Neuronal stem cell (in vitro differentiated cells): ENCODE measurements at regions not wholly inside any gene's neighbourhood (a gene's known extent, or its start where the extent isn't known, plus 50 kb on each side); places are given as distances from the start of the nearest gene placed in this dataset.

Experiments
- DNase-seq: peaks from one replicate; pipeline ENCODE4 v3.0.0-alpha.2; 2013; ENCODE audit warnings: low spot score
- H2AFZ ChIP-seq: one replicate; pipeline ENCODE4 v1.6.1; 2013; ENCODE audit warnings: mild to moderate bottlenecking, low read length, inconsistent platforms
- H2AK5ac ChIP-seq: 2 replicates; pipeline ENCODE4 v1.6.1; 2013; ENCODE audit warnings: low read depth, mild to moderate bottlenecking, inconsistent platforms, low read length, moderate library complexity, mixed read lengths
- H2BK120ac ChIP-seq: 2 replicates; pipeline ENCODE4 v1.6.1; 2013; ENCODE audit warnings: low read depth, mild to moderate bottlenecking, inconsistent platforms, low read length, moderate library complexity, mixed read lengths
- H2BK12ac ChIP-seq: one replicate; pipeline ENCODE4 v1.6.1; 2013; ENCODE audit warnings: low read length, inconsistent platforms
- H2BK15ac ChIP-seq: 2 replicates; pipeline ENCODE4 v1.6.1; 2013; ENCODE audit warnings: mild to moderate bottlenecking, low read length, inconsistent platforms, mixed read lengths
- H2BK5ac ChIP-seq: one replicate; pipeline ENCODE4 v1.6.1; 2013; ENCODE audit warnings: inconsistent platforms, mild to moderate bottlenecking, low read length, moderate library complexity
- H3K14ac ChIP-seq: one replicate; pipeline ENCODE4 v1.6.1; 2013; ENCODE audit warnings: low read length, inconsistent platforms
- H3K18ac ChIP-seq: 2 replicates; pipeline ENCODE4 v1.6.1; 2013; ENCODE audit warnings: low read length, inconsistent platforms
- H3K23ac ChIP-seq: 2 replicates; pipeline ENCODE4 v1.6.1; 2013; ENCODE audit warnings: low read depth, mild to moderate bottlenecking, mixed read lengths, low read length, inconsistent platforms; ENCODE audit not compliant: poor library complexity
- H3K27ac ChIP-seq: replicated peaks from 3 replicates; pipeline ENCODE4 v1.5.1; 2013; ENCODE audit warnings: low read length, inconsistent platforms
- H3K27me3 ChIP-seq, 3 experiments: 2 replicates each; pipeline ENCODE4 v1.6.1; 2013; ENCODE audit warnings: low read length in 3 of 3, mild to moderate bottlenecking in 2 of 3, inconsistent platforms in 1 of 3, low read depth in 1 of 3, mixed read lengths in 1 of 3, moderate library complexity in 1 of 3; ENCODE audit not compliant: control insufficient read depth in 3 of 3, insufficient read depth in 3 of 3
- H3K36me3 ChIP-seq, 2 donors: replicated peaks in 1 of 2; 2 replicates each; pipeline ENCODE4 v1.6.1; 2013; ENCODE audit warnings: low read length in 2 of 2; ENCODE audit not compliant: control insufficient read depth in 2 of 2, insufficient read depth in 2 of 2
- H3K4ac ChIP-seq: 2 replicates; pipeline ENCODE4 v1.6.1; 2013; ENCODE audit warnings: inconsistent platforms, mild to moderate bottlenecking, low read length, moderate library complexity
- H3K4me1 ChIP-seq, 2 donors: 1 replicate in 1 of 2; 2 replicates in 1 of 2; pipeline ENCODE4 v1.6.1; 2013; ENCODE audit warnings: low read length in 2 of 2, low read depth in 1 of 2; ENCODE audit not compliant: control insufficient read depth in 2 of 2, insufficient read depth in 1 of 2
- H3K4me2 ChIP-seq: one replicate; pipeline ENCODE4 v1.6.1; 2013; ENCODE audit warnings: mild to moderate bottlenecking, low read length, inconsistent platforms; ENCODE audit not compliant: insufficient read depth, poor library complexity, severe bottlenecking
- H3K4me3 ChIP-seq, 2 donors: 2 replicates each; pipeline ENCODE4 v1.5.1; 2013; ENCODE audit warnings: low read length in 2 of 2, mild to moderate bottlenecking in 2 of 2, inconsistent platforms in 1 of 2, moderate library complexity in 1 of 2
- H3K79me1 ChIP-seq: one replicate; pipeline ENCODE4 v1.6.1; 2013; ENCODE audit warnings: low read depth, mild to moderate bottlenecking, inconsistent platforms, low read length, moderate library complexity
- H3K9ac ChIP-seq: one replicate; pipeline ENCODE4 v1.6.1; 2013; ENCODE audit warnings: mild to moderate bottlenecking, low read depth, low read length, inconsistent platforms; ENCODE audit not compliant: poor library complexity
- H3K9me3 ChIP-seq, 2 donors: replicated peaks in 1 of 2; 2 replicates each; pipeline versions ENCODE3 to v1.6.1; 2013; ENCODE audit warnings: low read length in 2 of 2, mild to moderate bottlenecking in 2 of 2, inconsistent platforms in 1 of 2, low read depth in 1 of 2, mixed read lengths in 1 of 2, moderate library complexity in 1 of 2; ENCODE audit not compliant: control insufficient read depth in 2 of 2, insufficient read depth in 1 of 2
- H4K8ac ChIP-seq: one replicate; pipeline ENCODE4 v1.6.1; 2013; ENCODE audit warnings: low read depth, mild to moderate bottlenecking, inconsistent platforms, low read length, moderate library complexity
- H4K91ac ChIP-seq: one replicate; pipeline ENCODE4 v1.6.1; 2013; ENCODE audit warnings: low read length, low read depth, mild to moderate bottlenecking, inconsistent platforms; ENCODE audit not compliant: poor library complexity
- WGBS, 2 donors: extraction: QIAGEN DNeasy Blood & Tissue Kit; methylation state at CpG; one replicate each; pipeline ENCODE4 v1.1.7; 2013; ENCODE audit warnings: missing lambda C conversion rate in 2 of 2, mixed read lengths in 1 of 2; ENCODE audit not compliant: insufficient read length in 2 of 2, insufficient replicate concordance in 1 of 2; ENCODE audit errors: extremely low coverage in 2 of 2; 5-methylcytosine and 5-hydroxymethylcytosine counted together

DNA sequence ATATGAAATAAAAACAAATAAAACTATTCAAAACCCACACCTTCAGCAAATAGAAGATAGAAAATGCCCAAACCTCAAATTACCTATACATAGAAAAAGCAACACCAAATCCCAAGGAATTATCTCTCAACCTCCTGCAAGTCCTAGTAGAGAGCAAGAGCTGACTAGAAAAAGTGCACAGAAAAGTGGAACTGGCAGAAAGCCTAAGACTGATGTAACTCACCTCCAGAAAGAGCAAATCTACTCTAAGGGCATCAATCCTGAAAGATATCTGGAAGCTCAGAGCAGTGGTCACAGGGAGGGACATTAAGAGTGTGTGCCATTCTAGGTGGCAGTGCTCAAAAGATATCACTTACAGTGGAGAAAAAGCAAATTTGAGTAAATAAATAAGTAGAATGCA, 62.1 kb upstream of the PLEKHG7 start:
- H4K91ac ChIP-seq = no peak overlapping the region
- no peak for DNase-seq
- H3K9ac ChIP-seq = no peak overlapping the region
- no peak overlapping the region for H3K27ac ChIP-seq
- no peak overlapping the region for H3K4me3 ChIP-seq
- H3K14ac ChIP-seq = no peak overlapping the region
- H2AK5ac ChIP-seq = no peak overlapping the region
- no peak overlapping the region for H3K4ac ChIP-seq
- H3K4me2 ChIP-seq = no peak overlapping the region
- no peak overlapping the region for H2AFZ ChIP-seq
- no peak overlapping the region for H2BK15ac ChIP-seq
- no peak overlapping the region for H2BK5ac ChIP-seq
- H4K8ac ChIP-seq = no peak overlapping the region
- no peaks in the 10 kb centered on the region for H3K9me3 ChIP-seq
- H3K79me1 ChIP-seq = no peaks in the 10 kb centered on the region
- no peak overlapping the region for H3K18ac ChIP-seq
- H2BK120ac ChIP-seq = no peak overlapping the region
- no peak overlapping the region for H2BK12ac ChIP-seq
- H3K4me1 ChIP-seq = no peaks in the 10 kb centered on the region
- H3K23ac ChIP-seq = no peak overlapping the region
- H3K27me3 ChIP-seq = no peaks in the 10 kb centered on the region
- no peaks in the 10 kb centered on the region for H3K36me3 ChIP-seq

DNA sequence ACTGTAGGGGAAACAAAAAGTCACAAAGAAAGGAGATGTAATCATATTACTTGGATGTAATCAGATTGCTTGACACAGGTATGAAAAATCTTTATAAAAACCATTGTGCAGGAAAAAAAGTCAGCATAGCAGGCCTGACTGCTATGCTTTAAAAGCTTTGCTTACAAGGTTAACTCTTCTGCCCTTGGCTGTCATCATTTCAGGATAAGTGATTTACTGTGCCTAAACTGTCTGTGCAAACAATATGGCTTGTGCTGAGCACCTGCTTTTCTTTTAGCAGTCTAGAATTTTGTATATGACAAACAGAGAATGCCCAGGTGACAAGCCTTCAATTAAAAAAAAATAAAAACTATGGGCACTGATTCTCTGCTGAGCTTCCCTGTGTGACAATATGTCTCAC, 63.8 kb upstream of the PLEKHG7 start:
- no peak for DNase-seq
- H3K27ac ChIP-seq = no peak overlapping the region
- no peaks in the 10 kb centered on the region for H3K4me1 ChIP-seq
- H3K14ac ChIP-seq = no peak overlapping the region
- no peak overlapping the region for H2AFZ ChIP-seq
- no peaks in the 10 kb centered on the region for H3K9me3 ChIP-seq
- H3K4me2 ChIP-seq = no peak overlapping the region
- no peaks in the 10 kb centered on the region for H3K27me3 ChIP-seq
- no peak overlapping the region for H2BK120ac ChIP-seq
- no peak overlapping the region for H3K9ac ChIP-seq
- H2BK5ac ChIP-seq = no peak overlapping the region
- H3K79me1 ChIP-seq = no peaks in the 10 kb centered on the region
- H4K8ac ChIP-seq = no peak overlapping the region
- H2BK15ac ChIP-seq = no peak overlapping the region
- no peak overlapping the region for H3K23ac ChIP-seq
- no peak overlapping the region for H2BK12ac ChIP-seq
- H4K91ac ChIP-seq = no peak overlapping the region
- no peak overlapping the region for H3K4me3 ChIP-seq
- no peak overlapping the region for H3K18ac ChIP-seq
- no peaks in the 10 kb centered on the region for H3K36me3 ChIP-seq
- no peak overlapping the region for H2AK5ac ChIP-seq
- no peak overlapping the region for H3K4ac ChIP-seq

DNA sequence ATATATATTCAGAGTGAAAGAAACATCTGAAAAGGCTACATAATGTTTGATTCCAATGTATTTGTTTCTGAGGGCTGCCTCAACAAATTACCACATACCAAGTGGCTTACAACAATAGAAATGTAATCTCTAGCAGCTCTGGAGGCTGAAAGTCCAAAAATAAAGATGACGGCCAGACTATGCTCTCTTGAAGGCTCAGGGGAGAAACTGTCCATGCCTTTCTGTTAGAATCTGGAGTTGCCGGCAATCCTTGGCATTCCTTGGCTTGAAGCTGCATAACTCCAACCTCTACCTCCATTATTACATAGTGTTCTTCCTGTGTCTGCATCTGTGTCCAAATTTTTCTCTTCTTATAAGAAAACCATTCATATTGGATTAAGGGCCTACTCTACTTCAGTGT, 68.1 kb upstream of the PLEKHG7 start:
- no peaks in the 10 kb centered on the region for H3K4me1 ChIP-seq
- H3K79me1 ChIP-seq = no peaks in the 10 kb centered on the region
- no peak overlapping the region for H2BK15ac ChIP-seq
- no peak overlapping the region for H3K27ac ChIP-seq
- H3K9ac ChIP-seq = no peak overlapping the region
- no peak overlapping the region for H4K91ac ChIP-seq
- H2BK5ac ChIP-seq = no peak overlapping the region
- DNase-seq = no peak
- no peaks in the 10 kb centered on the region for H3K36me3 ChIP-seq
- no peaks in the 10 kb centered on the region for H3K9me3 ChIP-seq
- no peak overlapping the region for H3K4ac ChIP-seq
- WGBS, 2 donors = no CpG with 5 or more reads among the region's 2 CpGs
- no peaks in the 10 kb centered on the region for H3K27me3 ChIP-seq
- no peak overlapping the region for H2BK120ac ChIP-seq
- H2AK5ac ChIP-seq = no peak overlapping the region
- H2BK12ac ChIP-seq = no peak overlapping the region
- H3K18ac ChIP-seq = no peak overlapping the region
- no peak overlapping the region for H3K4me2 ChIP-seq
- H4K8ac ChIP-seq = no peak overlapping the region
- no peak overlapping the region for H2AFZ ChIP-seq
- H3K14ac ChIP-seq = no peak overlapping the region
- no peak overlapping the region for H3K4me3 ChIP-seq
- H3K23ac ChIP-seq = no peak overlapping the region

DNA sequence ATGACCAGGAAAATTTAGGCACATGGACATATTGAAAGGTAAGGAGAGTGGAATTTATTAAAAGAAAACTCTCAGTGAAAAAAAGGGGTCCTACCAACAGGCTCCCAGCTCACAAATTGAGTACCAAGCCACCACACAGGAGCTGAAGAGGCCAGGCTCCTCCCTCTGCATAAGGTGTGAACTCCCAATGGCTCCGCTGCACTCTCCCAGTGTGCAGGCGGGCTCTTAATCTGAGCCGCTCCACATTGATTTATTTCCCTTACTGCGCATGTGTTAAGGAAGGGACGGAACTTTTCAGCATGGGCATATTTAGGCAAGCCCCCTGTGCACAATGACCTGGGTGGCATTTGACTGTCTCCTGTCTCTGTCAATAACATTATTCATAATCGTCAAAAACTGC, 68.6 kb upstream of the PLEKHG7 start:
- Histone ChIP-seq H3K14ac (no peak overlapping the region), H3K23ac (no peak overlapping the region), H2AK5ac (no peak overlapping the region), H3K27me3 (no peaks in the 10 kb centered on the region), H3K4me2 (no peak overlapping the region), H3K36me3 (no peaks in the 10 kb centered on the region), H3K18ac (no peak overlapping the region), H4K8ac (no peak overlapping the region), H3K27ac (no peak overlapping the region), H2BK15ac (peak overlapping the region; percentile 41), H3K4me1 (no peaks in the 10 kb centered on the region), H4K91ac (no peak overlapping the region), H3K79me1 (no peaks in the 10 kb centered on the region), H2BK12ac (no peak overlapping the region), H3K9ac (no peak overlapping the region), H2BK5ac (no peak overlapping the region), H3K9me3 (no peaks in the 10 kb centered on the region), H2AFZ (no peak overlapping the region), H2BK120ac (no peak overlapping the region), H3K4ac (no peak overlapping the region), H3K4me3 (no peak overlapping the region)
- DNase-seq = no peak
- no CpG with 5 or more reads among the region's 6 CpGs for WGBS, 2 donors
